ENCODE measurements at regions not wholly inside any gene's neighbourhood (a gene's known extent, or its start where the extent isn't known, plus 50 kb on each side); places are given as distances from the start of the nearest gene placed in this dataset.

- no peaks in the 10 kb centered on the region for H3K9me1 ChIP-seq (replicated peaks; ENCODE audit: control insufficient read depth, extremely low read depth, insufficient read depth, low read length)
- no TSS peak for BruUV-seq (replicated peaks)
- no peak overlapping the region for H2AFZ ChIP-seq (ENCODE audit: low read depth, low read length)
- dilution Hi-C loops (cut with MboI; ENCODE audit: extremely low pct_ligation_motif_present, low sequenced_read_pairs) (no loop called here), intact Hi-C loops (cut with micrococcal nuclease) (no loop called here)
- H3K9ac ChIP-seq (replicated peaks; ENCODE audit: extremely low read depth, insufficient read depth, low read length), result no peak overlapping the region
- FAIRE-seq, result no peak
- H4K20me1 ChIP-seq (replicated peaks; ENCODE audit: control insufficient read depth, extremely low read depth, insufficient read depth, low read length), result no peaks in the 10 kb centered on the region
- CTCF ChIA-PET, result no interaction called here
- H3K4me3 ChIP-seq (replicated peaks in 1 of 3; ENCODE audit: insufficient read depth in 1 of 3, low read depth in 1 of 3, low read length in 3 of 3), result no peak overlapping the region
- no peaks in the 10 kb centered on the region for H3K9me3 ChIP-seq (replicated peaks; ENCODE audit: control insufficient read depth, insufficient read depth, low read length)
- TF ChIP-seq EZH2 (IDR thresholded peaks at IDR 0.05; ENCODE audit: borderline replicate concordance, low read depth, low read length, severe bottlenecking), result no peak
- TF ChIP-seq MAX (IDR thresholded peaks at IDR 0.05; ENCODE audit: insufficient read depth, insufficient read length), result no peak
- no peak for TF ChIP-seq POLR2AphosphoS5 (IDR thresholded peaks at IDR 0.05; ENCODE audit: insufficient read depth, low read depth, low read length)
- no peak for TF ChIP-seq GATA2 (IDR thresholded peaks at IDR 0.05; ENCODE audit: insufficient read depth, insufficient read length, low read depth, low read length)
- H3K4me2 ChIP-seq (ENCODE audit: insufficient read depth, low read length), result no peak overlapping the region
- no peak overlapping the region for H3K27ac ChIP-seq (ENCODE audit: insufficient read depth, low read depth, low read length)
- H3K4me1 ChIP-seq (ENCODE audit: control insufficient read depth, extremely low read depth, insufficient read depth, low read length), result no peaks in the 10 kb centered on the region
- H3K79me2 ChIP-seq (ENCODE audit: control insufficient read depth, insufficient read depth, low read length), result no peaks in the 10 kb centered on the region
- no peak for DNase-seq (ENCODE audit: low read depth, low spot score)
- POLR2A ChIA-PET, result no interaction called here
- H3K36me3 ChIP-seq (ENCODE audit: control insufficient read depth in 2 of 2, extremely low read depth in 1 of 2, insufficient read depth in 2 of 2, low read length in 2 of 2), result no peaks in the 10 kb centered on the region
- no peaks in the 10 kb centered on the region for H3K27me3 ChIP-seq (ENCODE audit: control insufficient read depth in 2 of 2, insufficient read depth in 2 of 2, low read length in 2 of 2)
These were observed 526.9 kb upstream of the SGCG start for GRCh38 chr13:22653866-22654265.

GRCh38 chr13:22655106-22655852 is 525.5 kb upstream of the SGCG start:
- Histone ChIP-seq H3K9me1 (replicated peaks; ENCODE audit: control insufficient read depth, extremely low read depth, insufficient read depth, low read length) (no peaks in the 10 kb centered on the region), H3K9me3 (replicated peaks; ENCODE audit: control insufficient read depth, insufficient read depth, low read length) (no peaks in the 10 kb centered on the region), H3K4me2 (ENCODE audit: insufficient read depth, low read length) (no peak overlapping the region), H3K27me3 (ENCODE audit: control insufficient read depth in 2 of 2, insufficient read depth in 2 of 2, low read length in 2 of 2) (no peaks in the 10 kb centered on the region), H3K4me3 (replicated peaks in 1 of 3; ENCODE audit: insufficient read depth in 1 of 3, low read depth in 1 of 3, low read length in 3 of 3) (no peak overlapping the region), H3K79me2 (ENCODE audit: control insufficient read depth, insufficient read depth, low read length) (no peaks in the 10 kb centered on the region), H3K4me1 (ENCODE audit: control insufficient read depth, extremely low read depth, insufficient read depth, low read length) (no peaks in the 10 kb centered on the region), H3K36me3 (ENCODE audit: control insufficient read depth in 2 of 2, extremely low read depth in 1 of 2, insufficient read depth in 2 of 2, low read length in 2 of 2) (no peaks in the 10 kb centered on the region), H3K27ac (ENCODE audit: insufficient read depth, low read depth, low read length) (no peak overlapping the region), H2AFZ (ENCODE audit: low read depth, low read length) (no peak overlapping the region), H3K9ac (replicated peaks; ENCODE audit: extremely low read depth, insufficient read depth, low read length) (no peak overlapping the region), H4K20me1 (replicated peaks; ENCODE audit: control insufficient read depth, extremely low read depth, insufficient read depth, low read length) (no peaks in the 10 kb centered on the region)
- TF ChIP-seq FOS (IDR thresholded peaks at IDR 0.05; ENCODE audit: borderline replicate concordance, insufficient read depth, low read length) (no peak), EZH2 (IDR thresholded peaks at IDR 0.05; ENCODE audit: borderline replicate concordance, low read depth, low read length, severe bottlenecking) (no peak), JUN (IDR thresholded peaks at IDR 0.05; ENCODE audit: borderline replicate concordance, insufficient read depth, insufficient read length, low read depth) (no peak), POLR2AphosphoS5 (IDR thresholded peaks at IDR 0.05; ENCODE audit: insufficient read depth, low read depth, low read length) (no peak), GATA2 (IDR thresholded peaks at IDR 0.05; ENCODE audit: insufficient read depth, insufficient read length, low read depth, low read length) (no peak), CTCF (IDR thresholded peaks at IDR 0.05; ENCODE audit: extremely low read depth in 1 of 2, insufficient read depth in 1 of 2, low read depth in 1 of 2, low read length in 2 of 2) (no peak), POLR2A (IDR thresholded peaks at IDR 0.05; ENCODE audit: low read depth, low read length) (no peak), MYC (IDR thresholded peaks at IDR 0.05; ENCODE audit: low read depth, low read length) (no peak), MAX (IDR thresholded peaks at IDR 0.05; ENCODE audit: insufficient read depth, insufficient read length) (no peak)
- POLR2A ChIA-PET, result no interaction called here
- dilution Hi-C loops (cut with MboI; ENCODE audit: extremely low pct_ligation_motif_present, low sequenced_read_pairs) (no loop called here), intact Hi-C loops (cut with micrococcal nuclease) (no loop called here)
- no TSS peak for BruUV-seq (replicated peaks)
- DNase-seq (ENCODE audit: low read depth, low spot score), result no peak
- FAIRE-seq, result no peak
- CTCF ChIA-PET, result no interaction called here

Measured in endothelial cell of umbilical vein (primary cell).